GM12878 (cell line): ENCODE measurements at regions not wholly inside any gene's neighbourhood (a gene's known extent, or its start where the extent isn't known, plus 50 kb on each side); places are given as distances from the start of the nearest gene placed in this dataset.

Experiments used
- BHLHE40 ChIP-seq, 2 experiments: fragments of 450-650 bp in 1 of 2; IDR thresholded peaks; 2 replicates each; pipeline ENCODE4 v1.6.1; 2011 to 2017; ENCODE audit warnings: low read depth in 2 of 2, borderline replicate concordance in 1 of 2, improper control_type of control experiment in 1 of 2, low read length in 1 of 2, mild to moderate bottlenecking in 1 of 2
- CUX1 ChIP-seq: IDR thresholded peaks from 2 replicates; pipeline ENCODE4 v1.6.1; 2012; ENCODE audit warnings: improper control_type of control experiment, low read depth, low read length; ENCODE audit not compliant: insufficient replicate concordance
- E2F8 ChIP-seq: fragments of 450-650 bp; IDR thresholded peaks from 2 replicates; pipeline ENCODE4 v1.6.1; 2018; ENCODE audit warnings: mild to moderate bottlenecking, low read depth, moderate library complexity; ENCODE audit not compliant: partially characterized antibody
- EZH2 ChIP-seq: IDR thresholded peaks from 2 replicates; pipeline ENCODE4 v1.6.1; 2012; ENCODE audit warnings: low read depth, mild to moderate bottlenecking, control low read depth, inconsistent platforms, low read length, borderline replicate concordance; ENCODE audit not compliant: control insufficient read depth
- JUNB ChIP-seq: IDR thresholded peaks from 2 replicates; pipeline ENCODE4 v1.6.1; 2016; ENCODE audit warnings: antibody characterized with exemption, mild to moderate bottlenecking
- TARDBP ChIP-seq: IDR thresholded peaks from 2 replicates; pipeline ENCODE4 v1.6.1; 2016; ENCODE audit warnings: borderline replicate concordance
- ZNF207 ChIP-seq: fragments of 450-650 bp; IDR thresholded peaks from 2 replicates; pipeline ENCODE4 v1.6.1; 2014; ENCODE audit warnings: antibody characterized with exemption, mild to moderate bottlenecking, borderline replicate concordance

- no peak for TF ChIP-seq E2F8
- TF ChIP-seq TARDBP: no peak
- TF ChIP-seq CUX1: no peak
- TF ChIP-seq BHLHE40 (IDR thresholded peaks at IDR 0.05; ENCODE audit: borderline replicate concordance in 1 of 2, low read depth in 2 of 2, low read length in 1 of 2): no peak
- no peak for TF ChIP-seq EZH2
- no peak for TF ChIP-seq ZNF207
- no peak for TF ChIP-seq JUNB
- TF ChIP-seq, all 136 proteins: peak for 0
These were observed 391.9 kb downstream of the RND3 start (continued) for GRCh38 chr2:150095361-150096095.
